H1 (cell line): ENCODE measurements at regions not wholly inside any gene's neighbourhood (a gene's known extent, or its start where the extent isn't known, plus 50 kb on each side); places are given as distances from the start of the nearest gene placed in this dataset.

ENCODE experiments used
- CTCF ChIA-PET: fragments of 300-600 bp; sonication (Branson Sonifier 250); formaldehyde crosslinking; loops from one replicate; lab custom pipeline; 2021; ENCODE audit not compliant: partially characterized antibody; lab: Charles Lee
- POLR2A ChIA-PET: fragments of 300-600 bp; sonication (Branson Sonifier 250); formaldehyde crosslinking; loops from one replicate; lab custom pipeline; 2021; ENCODE audit warnings: inconsistent platforms; ENCODE audit not compliant: partially characterized antibody; lab: Charles Lee
- DNase-seq, 2 experiments: peaks; one replicate each; pipeline versions ENCODE4 v3.0.0 to v3.0.0-alpha.2; 2010 to 2022; ENCODE audit warnings: low spot score in 2 of 2, low read depth in 1 of 2, mixed read lengths in 1 of 2
- FAIRE-seq: peaks from 2 replicates; lab custom pipeline; 2011; peaks lifted over from hg19 to GRCh38; lab: Jason Lieb, UNC
- H2AFZ ChIP-seq: 2 replicates; pipeline ENCODE4 v1.8.1; 2012; ENCODE audit warnings: low read length, inconsistent platforms
- H2AK5ac ChIP-seq: 2 replicates; pipeline ENCODE4 v1.6.1; 2013; ENCODE audit warnings: low read depth, low read length
- H2BK120ac ChIP-seq: replicated peaks from 2 replicates; pipeline ENCODE3; 2013; ENCODE audit warnings: low read depth, low read length, inconsistent platforms
- H2BK12ac ChIP-seq: 2 replicates; pipeline ENCODE4 v1.6.1; 2013; ENCODE audit warnings: low read depth, low read length
- H2BK15ac ChIP-seq: 2 replicates; pipeline ENCODE4 v1.6.1; 2013; ENCODE audit warnings: low read length
- H2BK20ac ChIP-seq: 2 replicates; pipeline ENCODE4 v1.6.1; 2013; ENCODE audit warnings: low read length
- H2BK5ac ChIP-seq: 2 replicates; pipeline ENCODE4 v1.6.1; 2013; ENCODE audit warnings: low read depth, low read length
- H3K14ac ChIP-seq: 2 replicates; pipeline ENCODE4 v1.6.1; 2013; ENCODE audit warnings: inconsistent platforms; ENCODE audit not compliant: insufficient read length
- H3K18ac ChIP-seq: 2 replicates; pipeline ENCODE4 v1.6.1; 2013; ENCODE audit warnings: low read length; ENCODE audit errors: extremely low read depth
- H3K23ac ChIP-seq: 2 replicates; pipeline ENCODE4 v1.6.1; 2013; ENCODE audit warnings: inconsistent platforms; ENCODE audit not compliant: insufficient read length
- H3K23me2 ChIP-seq: 2 replicates; pipeline ENCODE4 v1.6.1; 2013; ENCODE audit warnings: low read depth, low read length
- H3K27ac ChIP-seq: 2 replicates; pipeline ENCODE4 v1.6.1; 2011; ENCODE audit warnings: low read depth, low read length, inconsistent platforms
- H3K27me3 ChIP-seq, 4 experiments: replicated peaks in 1 of 4; 1 replicate in 1 of 4; 2 replicates in 3 of 4; pipeline versions ENCODE4 v1.6.1 to v1.8.1; 2011 to 2013; ENCODE audit warnings: low read length in 3 of 4, mild to moderate bottlenecking in 3 of 4, inconsistent platforms in 2 of 4, mixed read lengths in 2 of 4, moderate library complexity in 1 of 4; ENCODE audit not compliant: control insufficient read depth in 3 of 4, insufficient read depth in 3 of 4; ENCODE audit errors: extremely low read depth in 1 of 4
- H3K36me3 ChIP-seq, 4 experiments: 2 replicates each; pipeline versions ENCODE4 v1.6.1 to v1.8.1; 2011 to 2013; ENCODE audit warnings: mild to moderate bottlenecking in 4 of 4, low read length in 3 of 4, moderate library complexity in 2 of 4, control low read depth in 1 of 4, inconsistent platforms in 1 of 4; ENCODE audit not compliant: insufficient read depth in 4 of 4, control insufficient read depth in 2 of 4
- H3K4ac ChIP-seq: replicated peaks from 2 replicates; pipeline ENCODE3; 2013; ENCODE audit warnings: low read length, low read depth, mixed read lengths, inconsistent platforms; ENCODE audit not compliant: insufficient read length
- H3K4me1 ChIP-seq, 4 experiments: replicated peaks in 1 of 4; 1 replicate in 1 of 4; 2 replicates in 3 of 4; pipeline versions ENCODE4 v1.6.1 to v1.8.1; 2011 to 2013; ENCODE audit warnings: low read length in 3 of 4, inconsistent platforms in 2 of 4, mixed read lengths in 1 of 4; ENCODE audit not compliant: insufficient read depth in 4 of 4, control insufficient read depth in 3 of 4
- H3K4me2 ChIP-seq, 2 experiments: 2 replicates each; pipeline versions ENCODE4 v1.6.1 to v1.8.1; 2011 to 2013; ENCODE audit warnings: low read depth in 2 of 2, low read length in 2 of 2, control low read depth in 1 of 2, inconsistent platforms in 1 of 2, mild to moderate bottlenecking in 1 of 2; ENCODE audit not compliant: insufficient read depth in 1 of 2
- H3K4me3 ChIP-seq, 4 experiments: fragments of 200-600, 300-600 bp in 1 of 4; sonication (generic), shearing (Covaris generic), sonication (Bioruptor Twin) in 1 of 4; 2 replicates each; pipeline versions ENCODE4 v1.5.1 to v1.8.1; 2011 to 2016; ENCODE audit warnings: low read length in 4 of 4, low read depth in 3 of 4, control low read depth in 2 of 4, inconsistent platforms in 2 of 4, mild to moderate bottlenecking in 2 of 4, mixed read lengths in 1 of 4, moderate library complexity in 1 of 4; ENCODE audit not compliant: insufficient read depth in 2 of 4; ENCODE audit errors: extremely low read depth in 1 of 4
- H3K56ac ChIP-seq: replicated peaks from 2 replicates; pipeline ENCODE3; 2013; ENCODE audit warnings: low read depth, mild to moderate bottlenecking, mixed read lengths, low read length, inconsistent platforms; ENCODE audit not compliant: insufficient read length
- H3K79me1 ChIP-seq: 2 replicates; pipeline ENCODE4 v1.6.1; 2013; ENCODE audit warnings: low read depth, low read length, control low read depth
- H3K79me2 ChIP-seq, 2 experiments: 2 replicates each; pipeline versions ENCODE4 v1.6.1 to v1.8.1; 2012 to 2013; ENCODE audit warnings: low read length in 2 of 2, mild to moderate bottlenecking in 2 of 2, inconsistent platforms in 1 of 2; ENCODE audit not compliant: insufficient read depth in 2 of 2, control insufficient read depth in 1 of 2
- H3K9ac ChIP-seq, 4 experiments: replicated peaks in 1 of 4; 1 replicate in 1 of 4; 2 replicates in 3 of 4; pipeline versions ENCODE4 v1.6.1 to v1.8.1; 2011 to 2013; ENCODE audit warnings: low read depth in 3 of 4, low read length in 3 of 4, control low read depth in 2 of 4, mild to moderate bottlenecking in 2 of 4, moderate library complexity in 2 of 4, inconsistent platforms in 1 of 4; ENCODE audit errors: extremely low read depth in 1 of 4
- H3K9me3 ChIP-seq, 2 experiments: 2 replicates each; pipeline versions ENCODE4 v1.6.1 to v1.8.1; 2012 to 2013; ENCODE audit warnings: mild to moderate bottlenecking in 2 of 2, moderate library complexity in 2 of 2, control low read depth in 1 of 2, inconsistent platforms in 1 of 2, low read depth in 1 of 2, low read length in 1 of 2, mixed read lengths in 1 of 2; ENCODE audit not compliant: insufficient read depth in 2 of 2
- H4K20me1 ChIP-seq, 2 experiments: replicated peaks in 1 of 2; 2 replicates each; pipeline versions ENCODE3 to v1.8.1; 2011 to 2013; ENCODE audit warnings: inconsistent platforms in 2 of 2, low read length in 2 of 2, mild to moderate bottlenecking in 1 of 2; ENCODE audit not compliant: insufficient read depth in 2 of 2, control insufficient read depth in 1 of 2
- H4K5ac ChIP-seq: 2 replicates; pipeline ENCODE4 v1.6.1; 2013; ENCODE audit warnings: low read length, low read depth, mixed read lengths, inconsistent platforms; ENCODE audit not compliant: insufficient read length
- H4K8ac ChIP-seq: 2 replicates; pipeline ENCODE4 v1.8.0; 2013; ENCODE audit warnings: mild to moderate bottlenecking, moderate library complexity, low read length, inconsistent platforms; ENCODE audit not compliant: insufficient read depth; ENCODE audit errors: extremely low read depth
- H4K91ac ChIP-seq: replicated peaks from 2 replicates; pipeline ENCODE3; 2013; ENCODE audit warnings: low read length, mixed read lengths, inconsistent platforms; ENCODE audit not compliant: insufficient read length
- CBX8 ChIP-seq: fragments of 300-800, 300-1000 bp; sonication (generic); IDR thresholded peaks from 2 replicates; pipeline ENCODE4 v1.7.1; 2016; ENCODE audit warnings: low read depth, low read length, borderline replicate concordance
- NANOG ChIP-seq: IDR thresholded peaks from 2 replicates; pipeline ENCODE4 v1.6.1; 2011; ENCODE audit warnings: low read length, low read depth, mild to moderate bottlenecking, inconsistent platforms; ENCODE audit not compliant: insufficient read depth, poor library complexity, severe bottlenecking
- WGBS, 2 experiments: shearing (Covaris generic) in 1 of 2; methylation state at CpG; one replicate each; pipeline versions ENCODE4 v1.1.6 to v1.1.7; 2013 to 2015; ENCODE audit warnings: low lambda C conversion rate in 2 of 2, mixed read lengths in 2 of 2, inconsistent platforms in 1 of 2, low coverage in 1 of 2, missing lambda C conversion rate in 1 of 2; ENCODE audit not compliant: insufficient replicate concordance in 2 of 2, insufficient coverage in 1 of 2, insufficient read length in 1 of 2; ENCODE audit errors: extremely low coverage in 1 of 2, missing lambda C conversion rate in 1 of 2; 5-methylcytosine and 5-hydroxymethylcytosine counted together

GRCh38 chr15:36271048-36271447 is 308.4 kb upstream of the CDIN1 start:
- Histone ChIP-seq H2BK5ac (no peak overlapping the region), H4K8ac (no peak overlapping the region), H2BK12ac (no peak overlapping the region), H3K4me1 (peaks cover 0 to 2% (median 0%) of the 10 kb centered on the region in 4 experiments; a peak in 1 of 7 replicates), H3K79me1 (no peaks in the 10 kb centered on the region), H4K20me1 (no peaks in the 10 kb centered on the region), H3K36me3 (no peaks in the 10 kb centered on the region), H3K4me3 (no peak overlapping the region), H3K18ac (no peak overlapping the region), H3K9me3 (no peaks in the 10 kb centered on the region), H3K14ac (no peak overlapping the region), H3K27me3 (peaks cover 0 to 15% (median 8%) of the 10 kb centered on the region in 4 experiments; a peak in 5 of 7 replicates), H3K23ac (no peak overlapping the region), H3K4ac (no peak overlapping the region), H2BK20ac (no peak overlapping the region), H2BK120ac (no peak overlapping the region), H4K91ac (no peak overlapping the region), H2AFZ (no peak overlapping the region), H2AK5ac (no peak overlapping the region), H2BK15ac (no peak overlapping the region), H4K5ac (no peak overlapping the region), H3K4me2 (no peak overlapping the region), H3K9ac (no peak overlapping the region), H3K23me2 (no peaks in the 10 kb centered on the region), H3K27ac (no peak overlapping the region), H3K79me2 (no peaks in the 10 kb centered on the region), H3K56ac (no peak overlapping the region)
- peak; percentile 82 for FAIRE-seq
- CTCF ChIA-PET = no interaction called here
- POLR2A ChIA-PET = no interaction called here
- TF ChIP-seq CBX8 (no peak), NANOG (peak; percentile 96)
- peak in 1 of 2 experiments; percentile 15 for DNase-seq
- WGBS, 2 experiments = 41% methylated on average over 5 of the region's 5 CpGs; no CpG with 5 or more reads in 1 of the 2 experiments
